CD14-positive monocyte (primary cell): ENCODE measurements at regions not wholly inside any gene's neighbourhood (a gene's known extent, or its start where the extent isn't known, plus 50 kb on each side); places are given as distances from the start of the nearest gene placed in this dataset.

ENCODE experiments used
- DNase-seq, 3 donors: peaks; one replicate each; pipeline ENCODE4 v3.0.0-alpha.2; 2011 to 2022
- H2AFZ ChIP-seq: 2 replicates; pipeline ENCODE4 v1.6.0; 2012; ENCODE audit warnings: mild to moderate bottlenecking, low read depth, low read length, inconsistent platforms; ENCODE audit not compliant: insufficient read depth, poor library complexity, severe bottlenecking
- H3K27ac ChIP-seq, 2 donors: 1 replicate in 1 of 2; 2 replicates in 1 of 2; pipeline ENCODE4 v1.5.1; 2012 to 2013; ENCODE audit warnings: low read length in 2 of 2, control low read depth in 1 of 2, inconsistent platforms in 1 of 2, low read depth in 1 of 2, mild to moderate bottlenecking in 1 of 2
- H3K27me3 ChIP-seq, 2 donors: one replicate each; pipeline versions ENCODE4 v1.6.0 to v1.6.1; 2011 to 2013; ENCODE audit warnings: low read length in 2 of 2; ENCODE audit not compliant: control insufficient read depth in 2 of 2, insufficient read depth in 2 of 2
- H3K36me3 ChIP-seq, 2 donors: replicated peaks in 1 of 2; 1 replicate in 1 of 2; 2 replicates in 1 of 2; pipeline versions ENCODE4 v1.5.1 to v1.6.1; 2012 to 2013; ENCODE audit warnings: low read length in 2 of 2, control low read depth in 1 of 2, inconsistent platforms in 1 of 2, mild to moderate bottlenecking in 1 of 2; ENCODE audit not compliant: insufficient read depth in 2 of 2, control insufficient read depth in 1 of 2
- H3K4me1 ChIP-seq, 2 donors: 1 replicate in 1 of 2; 2 replicates in 1 of 2; pipeline versions ENCODE4 v1.5.1 to v1.6.1; 2012 to 2013; ENCODE audit warnings: low read length in 2 of 2, control low read depth in 1 of 2, inconsistent platforms in 1 of 2, mild to moderate bottlenecking in 1 of 2, moderate library complexity in 1 of 2; ENCODE audit not compliant: insufficient read depth in 2 of 2, control insufficient read depth in 1 of 2
- H3K4me2 ChIP-seq: replicated peaks from 2 replicates; pipeline ENCODE3; 2012; ENCODE audit warnings: low read length, moderate library complexity, mild to moderate bottlenecking; ENCODE audit not compliant: poor library complexity, severe bottlenecking; ENCODE audit errors: extremely low read depth
- H3K4me3 ChIP-seq, 3 experiments: fragments of 200-600 bp in 1 of 3; sonication (generic) in 1 of 3; replicated peaks in 1 of 3; 1 replicate in 2 of 3; 2 replicates in 1 of 3; pipeline ENCODE4 v1.5.1; 2011 to 2013; ENCODE audit warnings: low read length in 3 of 3, mild to moderate bottlenecking in 3 of 3, control low read depth in 2 of 3, low read depth in 2 of 3, inconsistent platforms in 1 of 3, moderate library complexity in 1 of 3
- H3K79me2 ChIP-seq: 2 replicates; pipeline ENCODE4 v1.6.0; 2012; ENCODE audit warnings: mild to moderate bottlenecking, control low read depth, inconsistent platforms, low read length, moderate library complexity; ENCODE audit not compliant: insufficient read depth
- H3K9ac ChIP-seq: 2 replicates; pipeline ENCODE4 v1.6.0; 2017; ENCODE audit warnings: low read length, mild to moderate bottlenecking; ENCODE audit not compliant: insufficient read depth, poor library complexity, severe bottlenecking
- H3K9me3 ChIP-seq, 2 donors: replicated peaks in 1 of 2; 1 replicate in 1 of 2; 2 replicates in 1 of 2; pipeline versions ENCODE4 v1.5.1 to v1.6.1; 2012 to 2013; ENCODE audit warnings: low read length in 2 of 2, control low read depth in 1 of 2; ENCODE audit not compliant: control insufficient read depth in 1 of 2, insufficient read depth in 1 of 2
- H4K20me1 ChIP-seq: 2 replicates; pipeline ENCODE4 v1.6.0; 2012; ENCODE audit warnings: mild to moderate bottlenecking, low read length, control low read depth, moderate library complexity; ENCODE audit not compliant: insufficient read depth
- H3K27ac Mint-ChIP-seq, 7 donors: one replicate each; pipeline ENCODE4 v1.8.0; 2020; ENCODE audit warnings: mild to moderate bottlenecking in 7 of 7, mixed read lengths in 7 of 7, moderate library complexity in 6 of 7, inconsistent platforms in 2 of 7
- H3K27me3 Mint-ChIP-seq, 3 donors: one replicate each; pipeline ENCODE4 v1.8.0; 2021 to 2022; ENCODE audit warnings: low read depth in 3 of 3, mild to moderate bottlenecking in 3 of 3, mixed read lengths in 3 of 3, moderate library complexity in 3 of 3, inconsistent platforms in 1 of 3
- H3K36me3 Mint-ChIP-seq, 2 donors: one replicate each; pipeline ENCODE4 v1.8.0; 2020; ENCODE audit warnings: mixed read lengths in 2 of 2, inconsistent platforms in 1 of 2, mild to moderate bottlenecking in 1 of 2
- H3K4me1 Mint-ChIP-seq: one replicate; pipeline ENCODE4 v1.8.0; 2020; ENCODE audit warnings: mild to moderate bottlenecking, mixed read lengths
- H3K4me3 Mint-ChIP-seq, 2 donors: one replicate each; pipeline ENCODE4 v1.8.0; 2020; ENCODE audit warnings: mild to moderate bottlenecking in 2 of 2, mixed read lengths in 2 of 2, moderate library complexity in 1 of 2
- H3K9me3 Mint-ChIP-seq, 7 donors: one replicate each; pipeline ENCODE4 v1.8.0; 2020 to 2022; ENCODE audit warnings: mixed read lengths in 7 of 7, mild to moderate bottlenecking in 6 of 7, moderate library complexity in 6 of 7, inconsistent platforms in 2 of 7
- CTCF ChIP-seq: fragments of 200-600 bp; IDR thresholded peaks from one replicate; pipeline ENCODE4 v1.8.0; 2022; ENCODE audit warnings: antibody characterized with exemption, mild to moderate bottlenecking
- WGBS: methylation state at CpG from one replicate; pipeline ENCODE4 v1.1.5; 2013; ENCODE audit warnings: missing lambda C conversion rate; ENCODE audit not compliant: insufficient coverage; 5-methylcytosine and 5-hydroxymethylcytosine counted together
- intact Hi-C, 2 donors: fragments of 100-400 bp; cut with micrococcal nuclease; formaldehyde crosslinking; loops; one replicate each; pipeline versions ENCODE4 v1.15.0 to v1.15.1; 2023

DNA sequence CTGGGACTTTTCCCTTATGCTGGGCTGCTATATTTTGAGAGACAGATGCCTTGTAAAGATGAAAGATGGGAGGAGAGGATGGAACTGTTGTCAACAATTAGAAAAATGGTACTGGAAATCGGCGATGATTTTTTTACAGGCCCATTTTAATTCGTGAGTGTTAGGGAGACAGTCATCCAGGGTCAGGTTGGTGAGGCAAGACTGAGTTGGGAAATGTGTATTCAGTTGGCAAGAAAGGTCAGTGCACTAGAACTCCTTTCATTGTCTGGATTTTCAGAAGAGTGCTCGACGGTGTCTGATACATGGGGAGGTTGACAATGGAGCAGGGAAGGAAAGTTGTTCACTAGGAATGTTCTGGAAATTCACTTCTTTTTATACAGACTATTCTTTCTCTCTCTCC lies 394.4 kb downstream of the QKI start:
- H3K9me3 ChIP-seq = no peaks in the 10 kb centered on the region
- DNase-seq = no peak
- H3K4me2 ChIP-seq = no peak overlapping the region
- H3K27me3 ChIP-seq = no peaks in the 10 kb centered on the region
- Mint-ChIP-seq H3K4me3 (no peak overlapping the region), H3K36me3 (no peaks in the 10 kb centered on the region), H3K9me3 (peaks cover 0 to 2% (median 0%) of the 10 kb centered on the region in 7 donors), H3K27me3 (peaks cover 7 to 11% (median 11%) of the 10 kb centered on the region in 3 donors), H3K27ac (no peak overlapping the region), H3K4me1 (no peaks in the 10 kb centered on the region)
- H4K20me1 ChIP-seq = no peaks in the 10 kb centered on the region
- no peaks in the 10 kb centered on the region for H3K79me2 ChIP-seq
- H3K4me1 ChIP-seq = no peaks in the 10 kb centered on the region
- H2AFZ ChIP-seq = no peak overlapping the region
- H3K4me3 ChIP-seq = no peak overlapping the region
- TF ChIP-seq CTCF = no peak
- 92% methylated on average over 3 of the region's 5 CpGs for WGBS
- H3K36me3 ChIP-seq = no peaks in the 10 kb centered on the region
- no peak overlapping the region for H3K9ac ChIP-seq
- no peak overlapping the region for H3K27ac ChIP-seq
- intact Hi-C loops = no loop called here

DNA sequence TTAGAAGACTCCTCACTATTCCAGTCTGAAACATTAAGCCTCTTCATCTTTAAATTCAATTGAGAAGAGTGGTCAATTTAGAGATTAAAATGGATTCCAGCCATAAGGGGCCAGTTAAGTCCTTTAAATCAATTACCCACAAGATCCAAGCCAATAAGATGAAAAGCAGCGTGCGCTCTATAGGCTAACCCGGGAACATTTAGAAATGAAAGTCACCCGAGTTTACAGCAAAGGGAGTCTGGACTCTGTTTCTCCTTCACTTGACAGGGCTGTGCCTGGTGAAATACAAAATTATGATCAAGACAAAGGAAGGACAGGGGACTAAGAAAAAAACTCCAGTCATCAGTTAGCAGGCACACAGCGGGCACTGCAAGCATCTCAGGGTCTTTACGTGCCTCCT lies 393.7 kb downstream of the QKI start:
- no peak overlapping the region for H3K9ac ChIP-seq
- WGBS = no CpG with 5 or more reads among the region's 6 CpGs
- no peaks in the 10 kb centered on the region for H3K9me3 ChIP-seq
- H3K36me3 Mint-ChIP-seq = no peaks in the 10 kb centered on the region
- no peak overlapping the region for H3K4me2 ChIP-seq
- no peaks in the 10 kb centered on the region for H4K20me1 ChIP-seq
- H3K79me2 ChIP-seq = no peaks in the 10 kb centered on the region
- H3K27ac ChIP-seq = no peak overlapping the region
- H3K4me3 Mint-ChIP-seq = no peak overlapping the region
- no peaks in the 10 kb centered on the region for H3K4me1 ChIP-seq
- no peak overlapping the region for H3K27ac Mint-ChIP-seq
- H3K4me1 Mint-ChIP-seq = no peaks in the 10 kb centered on the region
- H3K36me3 ChIP-seq = no peaks in the 10 kb centered on the region
- H3K27me3 Mint-ChIP-seq = peaks cover 7 to 12% (median 12%) of the 10 kb centered on the region in 3 donors
- intact Hi-C loops = no loop called here
- H2AFZ ChIP-seq = no peak overlapping the region
- H3K27me3 ChIP-seq = no peaks in the 10 kb centered on the region
- H3K4me3 ChIP-seq = no peak overlapping the region
- no peak for TF ChIP-seq CTCF
- H3K9me3 Mint-ChIP-seq = peaks cover 0 to 3% (median 0%) of the 10 kb centered on the region in 7 donors
- no peak for DNase-seq
